Esophagus squamous epithelium (tissue), 4 donors: ENCODE measurements at regions not wholly inside any gene's neighbourhood (a gene's known extent, or its start where the extent isn't known, plus 50 kb on each side); places are given as distances from the start of the nearest gene placed in this dataset.

ENCODE experiments used
- POLR2A ChIP-seq, 4 donors: fragments of 450-650 bp; IDR thresholded peaks; one replicate each; pipeline ENCODE4 v1.6.1; 2017; ENCODE audit warnings: antibody characterized with exemption in 4 of 4, mild to moderate bottlenecking in 4 of 4, moderate library complexity in 3 of 4
- TF ChIP-seq, protein P1 (sequence below), 6 experiments: fragments of 450-650 bp in 4 of 6; fragments of 200-600 bp in 2 of 6; sonication (generic) in 2 of 6; IDR thresholded peaks; one replicate each; pipeline ENCODE4 v1.5.1; 2016 to 2019; ENCODE audit warnings: antibody characterized with exemption in 6 of 6, mild to moderate bottlenecking in 4 of 6, moderate library complexity in 4 of 6

DNA sequence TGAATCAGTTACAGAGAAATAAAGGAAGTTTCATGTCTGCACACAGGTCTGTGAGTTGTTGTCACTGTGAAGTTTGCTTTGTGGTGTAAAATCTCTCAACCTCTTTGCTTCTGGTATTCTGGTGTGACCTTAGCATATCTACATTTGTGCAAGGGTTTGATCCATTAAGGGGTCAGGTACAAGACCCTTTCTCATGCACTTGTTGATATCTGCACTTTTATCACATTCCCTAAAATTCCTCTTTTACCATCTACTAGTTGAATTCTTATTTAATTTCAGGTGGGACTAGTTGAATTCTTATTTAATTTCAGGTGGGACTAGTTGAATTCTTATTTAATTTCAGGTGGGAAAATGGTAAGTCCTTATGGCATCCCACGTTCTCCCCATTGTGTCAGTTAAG, 306.7 kb upstream of the ZNF608 start:
- TF ChIP-seq, protein P1, sequence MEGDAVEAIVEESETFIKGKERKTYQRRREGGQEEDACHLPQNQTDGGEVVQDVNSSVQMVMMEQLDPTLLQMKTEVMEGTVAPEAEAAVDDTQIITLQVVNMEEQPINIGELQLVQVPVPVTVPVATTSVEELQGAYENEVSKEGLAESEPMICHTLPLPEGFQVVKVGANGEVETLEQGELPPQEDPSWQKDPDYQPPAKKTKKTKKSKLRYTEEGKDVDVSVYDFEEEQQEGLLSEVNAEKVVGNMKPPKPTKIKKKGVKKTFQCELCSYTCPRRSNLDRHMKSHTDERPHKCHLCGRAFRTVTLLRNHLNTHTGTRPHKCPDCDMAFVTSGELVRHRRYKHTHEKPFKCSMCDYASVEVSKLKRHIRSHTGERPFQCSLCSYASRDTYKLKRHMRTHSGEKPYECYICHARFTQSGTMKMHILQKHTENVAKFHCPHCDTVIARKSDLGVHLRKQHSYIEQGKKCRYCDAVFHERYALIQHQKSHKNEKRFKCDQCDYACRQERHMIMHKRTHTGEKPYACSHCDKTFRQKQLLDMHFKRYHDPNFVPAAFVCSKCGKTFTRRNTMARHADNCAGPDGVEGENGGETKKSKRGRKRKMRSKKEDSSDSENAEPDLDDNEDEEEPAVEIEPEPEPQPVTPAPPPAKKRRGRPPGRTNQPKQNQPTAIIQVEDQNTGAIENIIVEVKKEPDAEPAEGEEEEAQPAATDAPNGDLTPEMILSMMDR (IDR thresholded peaks at IDR 0.05), result no peak
- TF ChIP-seq POLR2A (IDR thresholded peaks at IDR 0.05), result no peak
